ENCODE measurements at regions not wholly inside any gene's neighbourhood (a gene's known extent, or its start where the extent isn't known, plus 50 kb on each side); places are given as distances from the start of the nearest gene placed in this dataset.

- TF ChIP-seq CTCF (IDR thresholded peaks at IDR 0.05; ENCODE audit: low read length, missing control alignments): no peak
- H3K4me3 ChIP-seq (replicated peaks; ENCODE audit: low read depth, low read length): no peak overlapping the region
- DNase-seq (ENCODE audit: low read depth): peak; percentile 60
Measured at GRCh38 chr5:67971971-67972821, 243.4 kb upstream of the PIK3R1 start.

GRCh38 chr5:67971223-67971830, 244.2 kb upstream of the PIK3R1 start:
- DNase-seq (ENCODE audit: low read depth): peak; percentile 92
- H3K4me3 ChIP-seq (replicated peaks; ENCODE audit: low read depth, low read length): no peak overlapping the region

GRCh38 chr5:67969631-67970030, 245.9 kb upstream of the PIK3R1 start:
- no peak for TF ChIP-seq CTCF (IDR thresholded peaks at IDR 0.05; ENCODE audit: low read length, missing control alignments)
- no peak for DNase-seq (ENCODE audit: low read depth)
- no peak overlapping the region for H3K4me3 ChIP-seq (replicated peaks; ENCODE audit: low read depth, low read length)

More at GRCh38 chr5:67971223-67971830, 244.2 kb upstream of the PIK3R1 start:
- no peak for TF ChIP-seq CTCF (IDR thresholded peaks at IDR 0.05; ENCODE audit: low read length, missing control alignments)

GRCh38 chr5:67969176-67969575, 246.4 kb upstream of the PIK3R1 start:
- DNase-seq (ENCODE audit: low read depth): no peak
- H3K4me3 ChIP-seq (replicated peaks; ENCODE audit: low read depth, low read length): no peak overlapping the region
- TF ChIP-seq CTCF (IDR thresholded peaks at IDR 0.05; ENCODE audit: low read length, missing control alignments): no peak

GRCh38 chr5:67966712-67967111, 248.8 kb upstream of the PIK3R1 start:
- no peak overlapping the region for H3K4me3 ChIP-seq (replicated peaks; ENCODE audit: low read depth, low read length)
- TF ChIP-seq CTCF (IDR thresholded peaks at IDR 0.05; ENCODE audit: low read length, missing control alignments): no peak
- DNase-seq (ENCODE audit: low read depth): no peak

GRCh38 chr5:67964619-67965018, 250.9 kb upstream of the PIK3R1 start:
- DNase-seq (ENCODE audit: low read depth): no peak
- H3K4me3 ChIP-seq (replicated peaks; ENCODE audit: low read depth, low read length): no peak overlapping the region
- TF ChIP-seq CTCF (IDR thresholded peaks at IDR 0.05; ENCODE audit: low read length, missing control alignments): no peak
